BE2C (cell line): ENCODE measurements at regions not wholly inside any gene's neighbourhood (a gene's known extent, or its start where the extent isn't known, plus 50 kb on each side); places are given as distances from the start of the nearest gene placed in this dataset.
"Not testable (repeated sequence)": the region's sequence is repeated elsewhere in the genome, so short reads cannot be mapped to it uniquely, and the experiment has no call there.

Experiments used
- DNase-seq: peaks from one replicate; pipeline ENCODE4 v3.0.0-alpha.2; 2020
- H3K27me3 ChIP-seq: fragments of 250-450 bp; sonication (Bioruptor Pico); 2 replicates; pipeline ENCODE4 v1.5.1; 2020; ENCODE audit warnings: mild to moderate bottlenecking
- H3K36me3 ChIP-seq: fragments of 250-450 bp; sonication (Bioruptor Pico); 2 replicates; pipeline ENCODE4 v1.5.1; 2020; ENCODE audit warnings: mild to moderate bottlenecking
- H3K4me1 ChIP-seq: fragments of 250-450 bp; sonication (Bioruptor Pico); 2 replicates; pipeline ENCODE4 v1.5.1; 2020
- H3K4me3 ChIP-seq: 2 replicates; pipeline ENCODE4 v1.5.1; 2011; ENCODE audit warnings: low read depth, low read length
- H3K9me3 ChIP-seq: fragments of 250-450 bp; sonication (Bioruptor Pico); 2 replicates; pipeline ENCODE4 v1.5.1; 2020
- CTCF ChIP-seq: IDR thresholded peaks from 2 replicates; pipeline ENCODE4 v1.5.1; 2012; ENCODE audit warnings: mild to moderate bottlenecking, low read depth, low read length

- Histone ChIP-seq H3K4me3 (no peak overlapping the region), H3K9me3 (no peaks in the 10 kb centered on the region), H3K27me3 (no peaks in the 10 kb centered on the region), H3K36me3 (no peaks in the 10 kb centered on the region), H3K4me1 (no peaks in the 10 kb centered on the region)
- DNase-seq = no peak
- no peak for TF ChIP-seq CTCF
Observed at GRCh38 chr7:29649028-29649716, 85.5 kb downstream of the PRR15 start.

GRCh38 chr7:29649876-29650275 lies 86.2 kb downstream of the PRR15 start:
- no peaks in the 10 kb centered on the region for H3K27me3 ChIP-seq
- H3K9me3 ChIP-seq = no peaks in the 10 kb centered on the region
- H3K4me3 ChIP-seq = no peak overlapping the region
- no peak for TF ChIP-seq CTCF
- no peaks in the 10 kb centered on the region for H3K36me3 ChIP-seq
- no peaks in the 10 kb centered on the region for H3K4me1 ChIP-seq
- DNase-seq = no peak

GRCh38 chr7:29651477-29651876 lies 87.8 kb downstream of the PRR15 start:
- no peak for TF ChIP-seq CTCF
- no peak for DNase-seq
- Histone ChIP-seq H3K4me3 (no peak overlapping the region), H3K36me3 (no peaks in the 10 kb centered on the region), H3K27me3 (no peaks in the 10 kb centered on the region), H3K4me1 (no peaks in the 10 kb centered on the region), H3K9me3 (no peaks in the 10 kb centered on the region)

- TF ChIP-seq CTCF = no peak
- H3K9me3 ChIP-seq = no peaks in the 10 kb centered on the region
- no peaks in the 10 kb centered on the region for H3K27me3 ChIP-seq
- DNase-seq = no peak
- H3K4me3 ChIP-seq = no peak overlapping the region
- no peaks in the 10 kb centered on the region for H3K36me3 ChIP-seq
- no peaks in the 10 kb centered on the region for H3K4me1 ChIP-seq
Observed at GRCh38 chr7:29652556-29652955, 88.9 kb downstream of the PRR15 start.

- not testable (repeated sequence) for H3K9me3 ChIP-seq, H3K36me3 ChIP-seq, H3K4me3 ChIP-seq, DNase-seq, H3K4me1 ChIP-seq, H3K27me3 ChIP-seq
Observed at GRCh38 chr7:29654340-29654739, 90.7 kb downstream of the PRR15 start.

GRCh38 chr7:29657288-29657687 lies 93.7 kb downstream of the PRR15 start:
- H3K36me3 ChIP-seq = no peaks in the 10 kb centered on the region
- no peaks in the 10 kb centered on the region; the same call in 1 of the 2 replicates for H3K9me3 ChIP-seq
- no peak for DNase-seq
- no peak overlapping the region for H3K4me3 ChIP-seq
- no peaks in the 10 kb centered on the region for H3K27me3 ChIP-seq
- TF ChIP-seq CTCF = no peak
- no peaks in the 10 kb centered on the region for H3K4me1 ChIP-seq

GRCh38 chr7:29657856-29658255 lies 94.2 kb downstream of the PRR15 start:
- Histone ChIP-seq H3K4me1 (no peaks in the 10 kb centered on the region), H3K36me3 (no peaks in the 10 kb centered on the region), H3K9me3 (no peaks in the 10 kb centered on the region; the same call in 1 of the 2 replicates), H3K27me3 (no peaks in the 10 kb centered on the region), H3K4me3 (no peak overlapping the region)
- TF ChIP-seq CTCF = no peak
- no peak for DNase-seq

- not testable (repeated sequence) for H3K27me3 ChIP-seq, H3K4me3 ChIP-seq, H3K36me3 ChIP-seq, H3K9me3 ChIP-seq, DNase-seq, H3K4me1 ChIP-seq
Observed at GRCh38 chr7:29659213-29659612, 95.6 kb downstream of the PRR15 start.

GRCh38 chr7:29662899-29663298 lies 99.3 kb downstream of the PRR15 start:
- DNase-seq = not testable (repeated sequence)

GRCh38 chr7:29664999-29665398 lies 101.4 kb downstream of the PRR15 start:
- H3K9me3 ChIP-seq, H3K36me3 ChIP-seq, DNase-seq, H3K4me3 ChIP-seq, H3K27me3 ChIP-seq, H3K4me1 ChIP-seq: not testable (repeated sequence)

More at GRCh38 chr7:29662899-29663298, 99.3 kb downstream of the PRR15 start:
- H3K9me3 ChIP-seq, H3K27me3 ChIP-seq, H3K4me1 ChIP-seq, H3K4me3 ChIP-seq, H3K36me3 ChIP-seq: not testable (repeated sequence)
